HL-60/S4 treated with phorbol 12-myristate 13-acetate at 8.2 ng/mL for 4 days and 3 days (cell line): ENCODE measurements at regions not wholly inside any gene's neighbourhood (a gene's known extent, or its start where the extent isn't known, plus 50 kb on each side); places are given as distances from the start of the nearest gene placed in this dataset.

Source experiments
- in situ Hi-C: fragments of 300-500 bp; cut with MboI; formaldehyde crosslinking; loops from 2 replicates; pipeline ENCODE4 v1.15.0; 2022; ENCODE audit warnings: low sequenced_read_pairs

- in situ Hi-C loops: no loop called here
Measured at GRCh38 chr6:82017288-82017687, 230.3 kb downstream of the IBTK start.

DNA sequence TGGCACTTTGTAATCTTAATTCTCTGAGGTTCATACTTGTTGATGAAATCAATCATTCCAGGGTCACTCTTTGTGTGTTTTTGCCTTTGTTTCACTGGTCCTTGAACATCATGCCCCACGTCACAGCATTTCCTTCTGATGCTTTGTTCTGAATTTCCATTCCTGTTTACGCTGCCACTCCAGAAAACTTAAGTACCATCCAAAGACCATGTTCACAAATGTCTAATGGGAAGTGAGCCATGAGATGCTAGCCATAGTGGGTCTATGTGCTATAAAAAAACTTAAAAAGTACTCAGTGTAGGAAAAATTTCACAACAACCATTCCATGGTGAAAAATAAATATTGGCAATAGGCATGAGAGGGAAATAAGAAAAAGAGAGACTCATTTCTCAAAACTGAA lies 232.0 kb downstream of the IBTK start:
- in situ Hi-C loops: no loop called here

DNA sequence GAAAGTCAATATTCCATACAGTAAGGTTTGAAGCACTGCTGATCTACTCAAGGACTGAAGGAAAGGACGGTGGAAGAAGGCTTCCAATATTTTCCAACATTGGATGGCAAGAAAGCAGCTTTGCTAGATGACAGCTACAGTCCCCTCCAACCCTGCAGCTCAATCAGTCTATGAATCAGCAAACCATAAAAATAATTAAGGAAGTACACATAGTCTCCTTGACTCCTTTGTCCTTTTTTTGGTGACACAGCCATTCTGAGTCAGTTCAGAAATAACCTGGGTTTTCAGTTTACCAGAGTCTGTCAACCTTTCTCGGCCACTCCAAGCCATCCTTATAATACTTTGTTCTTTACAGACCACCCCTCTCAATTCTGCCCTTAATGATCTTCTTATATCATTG lies 232.5 kb downstream of the IBTK start:
- in situ Hi-C loops: no loop called here

GRCh38 chr6:82013561-82014530 lies 233.7 kb downstream of the IBTK start:
- in situ Hi-C loops: no loop called here

DNA sequence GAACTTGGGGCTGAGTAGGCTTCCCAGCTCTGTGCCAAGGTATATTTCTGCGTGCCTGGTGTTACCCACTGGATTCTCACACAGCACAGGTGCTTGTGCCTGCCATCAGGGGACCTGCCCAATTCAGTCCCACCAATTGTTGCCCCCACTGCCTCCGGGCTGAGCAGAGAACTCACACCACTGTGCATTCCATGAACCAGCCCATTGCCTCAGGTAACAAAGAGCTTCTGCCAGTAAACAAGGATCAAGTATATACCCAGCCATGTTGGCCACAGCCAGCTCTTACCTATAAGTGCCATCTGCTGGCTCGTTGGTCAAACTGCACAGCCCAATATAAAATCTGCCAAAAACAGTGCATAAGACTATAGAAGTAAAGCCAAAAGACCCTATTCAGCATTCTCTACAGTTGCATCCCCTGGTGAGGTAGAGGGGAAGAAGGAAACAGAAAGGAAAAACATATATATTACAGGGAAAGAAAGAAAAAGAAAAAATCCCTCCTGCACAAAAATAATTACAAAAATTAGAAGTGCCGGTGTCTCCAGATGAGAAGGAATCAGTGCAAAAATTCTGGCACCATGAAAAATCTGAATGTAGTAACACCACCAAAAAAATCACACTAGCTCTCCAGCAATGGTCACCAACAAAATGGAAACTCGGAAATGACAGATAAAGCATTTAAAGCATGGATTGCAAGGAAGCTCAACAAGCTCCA lies 241.4 kb downstream of the IBTK start:
- in situ Hi-C loops: no loop called here

DNA sequence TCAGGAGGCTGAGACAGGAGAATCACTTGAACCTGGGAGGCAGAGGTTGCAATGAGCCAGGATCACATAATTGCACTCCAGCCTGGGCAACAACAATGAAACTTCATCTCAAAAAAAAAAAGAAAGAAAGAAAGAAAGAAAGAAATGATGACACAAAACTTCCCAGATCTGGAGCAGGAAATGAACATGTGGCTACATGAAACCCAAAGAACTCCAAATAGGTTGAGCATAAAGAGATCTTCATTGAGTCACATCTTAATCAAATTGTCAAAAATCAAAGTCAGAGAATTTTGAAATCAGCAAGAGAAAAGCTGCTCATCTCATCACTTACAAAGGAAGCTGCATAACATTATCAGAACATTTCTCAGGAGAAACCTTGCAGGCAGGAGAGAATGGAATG lies 247.0 kb downstream of the IBTK start:
- in situ Hi-C loops: no loop called here

- in situ Hi-C loops: no loop called here
Measured at GRCh38 chr6:81999826-82000225, 247.3 kb upstream of the TENT5A start.

- in situ Hi-C loops: no loop called here
Measured at GRCh38 chr6:81999270-81999669, 246.8 kb upstream of the TENT5A start.

DNA sequence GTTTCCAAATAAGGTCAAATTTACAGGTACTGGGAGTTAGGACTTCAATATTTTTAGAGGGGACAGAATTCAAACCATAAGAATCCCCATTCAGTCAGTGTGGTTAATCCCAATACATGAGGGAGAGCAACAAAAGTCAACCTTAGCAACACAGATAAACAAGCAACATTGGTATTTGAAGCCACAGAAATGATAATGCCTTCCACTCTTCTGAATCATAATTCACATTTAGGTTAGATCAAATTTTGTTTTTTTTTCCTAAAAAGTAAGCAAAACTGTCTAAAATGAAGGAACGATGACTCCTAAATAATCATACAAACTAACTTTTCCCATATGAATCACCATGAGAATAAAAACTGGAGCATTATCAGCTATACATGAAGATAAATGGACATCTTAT lies 246.0 kb upstream of the TENT5A start:
- in situ Hi-C loops: no loop called here

GRCh38 chr6:81997090-81997926 lies 244.8 kb upstream of the TENT5A start:
- in situ Hi-C loops: no loop called here

GRCh38 chr6:81996414-81996813 lies 243.9 kb upstream of the TENT5A start:
- in situ Hi-C loops: no loop called here

DNA sequence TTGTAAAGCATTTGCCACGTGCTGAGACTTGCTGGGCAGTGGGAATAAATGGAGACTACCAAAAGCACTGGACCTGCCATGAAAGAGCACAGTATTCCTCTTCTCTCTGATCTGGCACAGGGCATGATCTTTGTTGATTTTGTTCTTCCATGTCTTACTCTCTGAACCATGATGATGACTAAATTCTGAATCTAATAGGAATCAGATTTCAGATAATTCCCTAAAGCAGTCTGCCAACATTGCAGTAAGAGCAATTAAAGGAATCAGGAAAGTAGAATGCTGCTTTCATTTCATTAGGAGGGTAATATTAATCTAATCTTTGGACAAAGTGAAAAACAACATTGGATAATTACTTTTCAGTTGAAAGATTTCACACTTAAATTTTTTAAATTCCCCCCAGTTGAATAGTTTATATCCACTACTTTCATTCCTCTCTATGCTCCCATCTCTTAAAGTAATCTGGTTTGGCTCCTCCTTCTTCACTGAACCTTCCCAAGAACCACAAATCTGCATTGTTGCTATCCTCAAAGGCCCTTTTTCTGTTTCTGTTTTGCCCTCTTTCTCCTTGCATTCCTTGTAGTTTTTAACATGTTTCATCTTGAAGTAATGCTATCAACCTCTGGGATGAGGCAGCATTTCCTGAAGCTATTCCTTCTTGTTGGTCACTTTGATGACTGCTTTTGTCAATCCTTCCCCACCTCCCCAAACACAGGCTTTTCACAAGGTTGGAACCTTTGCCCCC lies 243.2 kb upstream of the TENT5A start:
- in situ Hi-C loops: no loop called here

- in situ Hi-C loops: no loop called here
Measured at GRCh38 chr6:81988871-81989270, 236.4 kb upstream of the TENT5A start.

GRCh38 chr6:81988446-81988845 lies 236.0 kb upstream of the TENT5A start:
- in situ Hi-C loops: no loop called here

- in situ Hi-C loops: no loop called here
Measured at GRCh38 chr6:81987293-81987692, 234.8 kb upstream of the TENT5A start.

DNA sequence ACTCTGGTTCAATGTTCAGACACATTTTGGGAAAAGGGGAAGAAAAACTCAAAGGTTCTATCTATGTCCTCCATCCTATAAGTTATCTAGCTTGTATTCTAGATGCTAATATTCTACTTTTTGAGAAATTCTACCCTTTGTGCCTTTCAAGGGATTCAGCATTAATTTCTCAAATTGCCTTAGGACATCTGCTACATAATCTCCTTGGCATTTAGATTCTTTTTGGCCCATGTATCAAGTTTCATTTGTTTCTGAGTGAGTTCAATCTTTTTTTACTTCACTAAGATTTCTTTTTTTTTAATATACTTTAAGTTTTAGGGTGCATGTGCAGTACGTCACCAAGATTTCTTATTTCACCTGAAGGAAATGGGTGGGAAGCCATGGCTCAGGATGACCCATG lies 232.7 kb upstream of the TENT5A start:
- in situ Hi-C loops: no loop called here

- in situ Hi-C loops: no loop called here
Measured at GRCh38 chr6:81984599-81984998, 232.1 kb upstream of the TENT5A start.

DNA sequence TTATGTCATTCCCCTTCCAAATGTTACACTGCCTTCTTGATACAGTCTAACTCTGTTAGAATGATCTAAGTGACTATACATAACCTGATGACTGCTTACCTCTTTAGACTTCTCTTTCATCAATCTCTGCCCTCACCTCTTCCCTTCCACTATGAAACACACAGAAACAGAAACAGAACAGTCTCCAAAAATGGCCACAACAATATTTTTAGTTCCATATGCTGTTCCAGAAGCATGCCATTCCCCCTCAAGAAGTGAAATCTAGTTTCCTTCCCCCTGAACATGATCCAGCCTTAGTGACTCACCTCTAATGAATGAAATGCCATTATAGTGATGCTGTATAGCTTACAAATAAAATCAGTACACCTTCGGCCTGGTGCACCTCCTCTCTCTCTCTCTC lies 229.3 kb upstream of the TENT5A start:
- in situ Hi-C loops: no loop called here

GRCh38 chr6:81979767-81980166 lies 227.3 kb upstream of the TENT5A start:
- in situ Hi-C loops: no loop called here

GRCh38 chr6:81979329-81979728 lies 226.8 kb upstream of the TENT5A start:
- in situ Hi-C loops: no loop called here

DNA sequence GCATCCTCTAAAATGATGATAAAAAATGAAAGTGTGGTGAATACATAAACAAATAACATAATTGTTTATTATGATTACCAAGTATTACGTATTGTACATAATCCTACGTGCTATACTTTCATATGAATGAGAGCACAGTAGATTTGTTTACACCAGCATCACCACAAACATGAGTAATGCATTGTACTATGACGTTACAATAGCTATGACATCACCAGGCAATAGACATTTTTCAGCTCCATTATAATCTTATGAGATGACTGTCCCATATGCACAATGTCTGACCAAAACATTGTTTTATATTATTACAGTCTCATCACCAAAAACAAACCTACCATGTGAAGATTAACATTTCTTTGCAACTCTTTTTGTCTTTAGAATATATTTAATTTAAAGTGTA lies 225.7 kb upstream of the TENT5A start:
- in situ Hi-C loops: no loop called here
